ENCODE measurements at regions not wholly inside any gene's neighbourhood (a gene's known extent, or its start where the extent isn't known, plus 50 kb on each side); places are given as distances from the start of the nearest gene placed in this dataset.

- no peak for DNase-seq
Measured at GRCh38 chr11:127624306-127624856, 623.8 kb upstream of the KIRREL3 start.

- no peak for DNase-seq
Measured at GRCh38 chr11:127622686-127623085, 622.1 kb upstream of the KIRREL3 start.

GRCh38 chr11:127620671-127621070 lies 620.1 kb upstream of the KIRREL3 start:
- no peak for DNase-seq

GRCh38 chr11:127619946-127620345 lies 619.4 kb upstream of the KIRREL3 start:
- DNase-seq: no peak

GRCh38 chr11:127618721-127619120 lies 618.2 kb upstream of the KIRREL3 start:
- no peak for DNase-seq

GRCh38 chr11:127616158-127616557 lies 615.6 kb upstream of the KIRREL3 start:
- no peak for DNase-seq

GRCh38 chr11:127612607-127613006 lies 612.0 kb upstream of the KIRREL3 start:
- no peak for DNase-seq

GRCh38 chr11:127609025-127609773 lies 608.6 kb upstream of the KIRREL3 start:
- DNase-seq: no peak

DNA sequence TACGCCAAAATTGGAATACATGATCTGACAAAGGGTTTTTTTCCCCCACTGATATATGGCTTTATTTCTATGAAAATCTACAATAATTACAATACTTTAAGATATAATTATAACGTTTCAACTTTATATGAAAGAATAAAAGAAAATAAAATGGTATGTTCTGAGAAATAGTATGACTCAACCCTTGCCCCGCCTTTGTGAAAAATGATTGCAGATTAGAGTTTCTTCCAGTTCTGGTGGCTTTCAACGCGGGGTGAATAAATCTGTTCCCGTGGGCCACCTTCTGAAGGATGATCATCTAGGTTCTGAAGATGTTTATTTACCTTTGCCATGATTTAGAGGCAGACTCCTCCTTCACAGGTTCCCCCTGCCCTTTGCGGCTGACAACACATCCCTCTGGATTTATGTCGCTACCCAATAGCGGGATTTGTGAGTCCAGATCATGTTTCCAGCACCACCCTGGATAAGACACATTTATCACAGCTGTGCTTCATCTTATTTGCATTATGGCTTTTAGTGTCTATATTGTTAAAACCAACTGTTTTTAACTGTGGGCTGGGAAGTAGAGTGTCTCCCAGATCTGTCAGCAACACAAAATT lies 607.0 kb upstream of the KIRREL3 start:
- no peak for DNase-seq

DNA sequence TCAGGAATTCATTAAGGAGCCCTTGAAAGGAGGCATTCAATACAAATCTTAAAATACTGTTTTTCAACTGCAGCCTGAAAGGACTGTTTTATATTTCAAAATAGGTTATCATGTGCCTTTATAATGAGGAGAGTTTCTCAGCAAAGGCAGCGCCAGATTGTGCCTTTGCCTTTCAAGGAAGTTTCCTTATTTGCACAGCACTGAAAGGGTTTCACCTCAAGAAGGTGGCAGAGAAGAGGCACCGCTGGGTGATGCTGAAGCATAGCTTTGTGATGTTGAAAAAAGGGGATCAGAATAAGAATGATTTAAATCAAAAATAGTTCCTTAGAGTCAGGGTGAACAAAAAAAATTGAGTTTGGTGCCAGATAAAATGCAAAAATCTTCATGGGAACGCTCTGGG lies 601.0 kb upstream of the KIRREL3 start:
- DNase-seq: no peak

GRCh38 chr11:127600674-127601073 lies 600.1 kb upstream of the KIRREL3 start:
- DNase-seq: no peak

- DNase-seq: no peak
Measured at GRCh38 chr11:127598476-127598875, 597.9 kb upstream of the KIRREL3 start.

- no peak for DNase-seq
Measured at GRCh38 chr11:127596433-127596832, 595.9 kb upstream of the KIRREL3 start.

- no peak for DNase-seq
Measured at GRCh38 chr11:127592371-127592770, 591.8 kb upstream of the KIRREL3 start.

- DNase-seq: no peak
Measured at GRCh38 chr11:127590314-127590713, 589.7 kb upstream of the KIRREL3 start.

GRCh38 chr11:127588431-127588830 lies 587.9 kb upstream of the KIRREL3 start:
- DNase-seq: no peak

DNA sequence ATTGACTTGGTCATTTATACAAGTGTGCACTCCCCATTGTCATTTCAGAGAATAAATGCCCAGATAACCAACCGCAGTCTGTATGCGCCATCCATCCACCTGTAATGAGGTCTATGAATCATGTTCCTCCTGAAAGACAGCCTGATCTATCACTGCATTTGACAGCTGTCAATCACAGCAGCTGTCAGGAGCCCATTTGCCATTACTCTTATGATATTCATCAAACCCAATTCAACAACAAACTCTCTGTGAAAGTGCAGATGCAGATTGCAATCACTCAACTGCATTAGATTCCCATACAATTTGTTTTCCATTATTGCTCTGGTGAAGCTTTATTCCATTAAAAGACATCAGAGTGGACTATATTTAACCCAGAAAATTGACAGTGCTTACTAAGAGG lies 586.9 kb upstream of the KIRREL3 start:
- no peak for DNase-seq

DNA sequence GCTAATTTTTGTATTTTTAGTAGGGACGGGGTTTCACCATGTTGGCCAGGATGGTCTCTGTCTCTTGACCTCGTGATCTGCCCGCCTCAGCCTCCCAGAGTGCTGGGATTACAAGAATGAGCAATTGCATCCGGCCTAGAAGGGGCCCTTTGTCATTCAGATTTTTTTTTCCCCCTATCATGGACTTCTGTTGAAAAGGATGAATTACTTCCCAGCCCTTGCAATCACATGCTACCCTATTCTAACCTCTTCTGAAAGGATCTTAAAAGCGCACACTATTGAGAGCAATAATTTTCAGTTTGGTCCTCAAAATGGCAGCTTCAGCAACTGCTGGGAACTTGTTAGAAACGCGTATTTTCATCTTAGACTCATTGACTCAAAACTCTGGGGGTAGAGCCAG lies 575.6 kb upstream of the KIRREL3 start:
- no peak for DNase-seq

- no peak for DNase-seq
Measured at GRCh38 chr11:127574478-127574877, 573.9 kb upstream of the KIRREL3 start.

DNA sequence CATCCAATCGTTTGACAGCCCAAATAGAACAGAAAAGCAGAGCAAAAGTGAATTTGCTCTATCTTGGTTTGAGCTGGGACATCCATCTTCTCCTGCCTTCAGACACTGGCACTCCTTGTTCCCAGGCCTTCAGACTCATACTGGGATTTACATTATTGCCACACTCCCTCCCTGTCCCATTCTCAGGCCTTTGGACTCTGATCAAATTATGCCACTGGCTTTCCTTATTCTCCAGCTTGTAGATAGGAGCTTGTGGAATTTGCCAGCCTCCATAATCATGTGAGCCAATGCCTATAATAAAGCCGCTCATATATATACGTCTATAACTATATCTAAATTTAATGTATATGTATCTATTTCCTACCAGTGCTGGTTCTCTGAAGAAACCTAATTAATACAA lies 568.3 kb upstream of the KIRREL3 start:
- DNase-seq: no peak

- no peak for DNase-seq
Measured at GRCh38 chr11:127567237-127567932, 566.8 kb upstream of the KIRREL3 start.

GRCh38 chr11:127564810-127565209 lies 564.2 kb upstream of the KIRREL3 start:
- DNase-seq: no peak

- no peak for DNase-seq
Measured at GRCh38 chr11:127559978-127560377, 559.4 kb upstream of the KIRREL3 start.

- no peak for DNase-seq
Measured at GRCh38 chr11:127552446-127552845, 551.9 kb upstream of the KIRREL3 start.

Measured in activated CD4-positive, alpha-beta T cell treated with anti-CD3 and anti-CD28 coated beads for 48 hours (primary cell).